GM23338 (cell line): ENCODE measurements at regions not wholly inside any gene's neighbourhood (a gene's known extent, or its start where the extent isn't known, plus 50 kb on each side); places are given as distances from the start of the nearest gene placed in this dataset.

Experiments used
- ATAC-seq: fragments of 200-7000 bp; cut with Tn5 transposase; 3 replicates; pipeline ENCODE4 v1.9.1; 2020
- DNase-seq: peaks from one replicate; pipeline ENCODE4 v3.0.0-alpha.2; 2015; ENCODE audit warnings: low spot score
- H2AFZ ChIP-seq: fragments of 200-600 bp; sonication (generic); 2 replicates; pipeline ENCODE4 v1.8.0; 2016; ENCODE audit warnings: antibody characterized with exemption, mild to moderate bottlenecking, moderate library complexity
- H3F3A ChIP-seq: fragments of 200-600 bp; sonication (generic); replicated peaks from 2 replicates; pipeline ENCODE4 v1.8.0; 2017; ENCODE audit warnings: antibody characterized with exemption, mixed run types, low read depth
- H3K27ac ChIP-seq: fragments of 200-600 bp; sonication (generic); 2 replicates; pipeline ENCODE4 v1.6.1; 2016; ENCODE audit warnings: low read depth
- H3K27me3 ChIP-seq: fragments of 200-600 bp; sonication (generic); 2 replicates; pipeline ENCODE4 v1.8.0; 2016; ENCODE audit warnings: mild to moderate bottlenecking, mixed run types, moderate library complexity; ENCODE audit not compliant: insufficient read depth
- H3K36me3 ChIP-seq: fragments of 200-600 bp; sonication (generic); 2 replicates; pipeline ENCODE4 v1.8.0; 2016; ENCODE audit warnings: mild to moderate bottlenecking; ENCODE audit not compliant: insufficient read depth
- H3K4me1 ChIP-seq: fragments of 200-600 bp; sonication (generic); 2 replicates; pipeline ENCODE4 v1.8.0; 2016; ENCODE audit warnings: mild to moderate bottlenecking, moderate library complexity; ENCODE audit not compliant: insufficient read depth
- H3K4me2 ChIP-seq: fragments of 200-600 bp; sonication (generic); 2 replicates; pipeline ENCODE4 v1.7.1; 2017; ENCODE audit warnings: mixed run types
- H3K4me3 ChIP-seq: fragments of 200-600 bp; sonication (generic); 2 replicates; pipeline ENCODE4 v1.6.1; 2016; ENCODE audit warnings: mixed run types
- H3K79me2 ChIP-seq: fragments of 200-600 bp; sonication (generic); replicated peaks from 2 replicates; pipeline ENCODE4 v1.8.0; 2017; ENCODE audit warnings: mild to moderate bottlenecking; ENCODE audit not compliant: insufficient read depth
- H3K9me2 ChIP-seq: fragments of 200-600 bp; sonication (generic); 2 replicates; pipeline ENCODE4 v1.8.0; 2017; ENCODE audit not compliant: insufficient read depth
- H4K20me1 ChIP-seq: fragments of 200-600 bp; sonication (generic); replicated peaks from 2 replicates; pipeline ENCODE4 v1.8.0; 2017; ENCODE audit warnings: mild to moderate bottlenecking; ENCODE audit not compliant: insufficient read depth
- H3K27ac Mint-ChIP-seq: 2 replicates; pipeline ENCODE4 v1.8.0; 2020; ENCODE audit warnings: inconsistent platforms, mild to moderate bottlenecking, moderate library complexity, mixed read lengths
- H3K27me3 Mint-ChIP-seq: 3 replicates; pipeline ENCODE4 v1.8.0; 2022; ENCODE audit warnings: low read depth, mild to moderate bottlenecking, moderate library complexity, mixed read lengths, inconsistent platforms; ENCODE audit not compliant: insufficient read depth, poor library complexity
- H3K36me3 Mint-ChIP-seq: 3 replicates; pipeline ENCODE4 v1.8.0; 2021; ENCODE audit warnings: low read depth, mild to moderate bottlenecking, inconsistent platforms, moderate library complexity, mixed read lengths
- H3K4me1 Mint-ChIP-seq: 3 replicates; pipeline ENCODE4 v1.8.0; 2020; ENCODE audit warnings: mild to moderate bottlenecking, inconsistent platforms, mixed read lengths
- H3K4me3 Mint-ChIP-seq: 3 replicates; pipeline ENCODE4 v1.8.0; 2021; ENCODE audit warnings: moderate library complexity, mild to moderate bottlenecking, inconsistent platforms, mixed read lengths
- H3K9me3 Mint-ChIP-seq: 3 replicates; pipeline ENCODE4 v1.8.0; 2020; ENCODE audit warnings: moderate library complexity, mild to moderate bottlenecking, inconsistent platforms, mixed read lengths
- CTCF ChIP-seq, 2 experiments: fragments of 200-600 bp in 1 of 2; sonication (generic) in 1 of 2; conservative IDR thresholded peaks; 2 replicates each; pipeline versions ENCODE4 v1.5.1 to v1.6.1; 2016 to 2017; ENCODE audit warnings: antibody characterized with exemption in 2 of 2, low read depth in 2 of 2, mild to moderate bottlenecking in 2 of 2, moderate library complexity in 1 of 2
- EZH2 ChIP-seq: fragments of 200-600 bp; sonication (generic); IDR thresholded peaks from one replicate; pipeline ENCODE4 v1.8.0; 2017; ENCODE audit warnings: antibody characterized with exemption, mild to moderate bottlenecking, low read depth; ENCODE audit not compliant: unreplicated experiment
- STAT1 ChIP-seq: IDR thresholded peaks from one replicate; pipeline ENCODE4 v1.6.1; 2016; ENCODE audit warnings: antibody characterized with exemption; ENCODE audit not compliant: unreplicated experiment
- ZNF331 ChIP-seq: fragments of 250-450 bp; sonication (Bioruptor Pico); IDR thresholded peaks from 2 replicates; pipeline ENCODE4 v1.5.0; 2020; ENCODE audit warnings: low read depth, mild to moderate bottlenecking, moderate library complexity
- TF ChIP-seq, protein P1 (sequence below): IDR thresholded peaks from 2 replicates; pipeline ENCODE4 v1.6.1; 2016; ENCODE audit warnings: antibody characterized with exemption
- TF ChIP-seq, protein P2 (sequence below): IDR thresholded peaks from one replicate; pipeline ENCODE4 v1.6.1; 2018; ENCODE audit warnings: antibody characterized with exemption; ENCODE audit not compliant: unreplicated experiment

DNA sequence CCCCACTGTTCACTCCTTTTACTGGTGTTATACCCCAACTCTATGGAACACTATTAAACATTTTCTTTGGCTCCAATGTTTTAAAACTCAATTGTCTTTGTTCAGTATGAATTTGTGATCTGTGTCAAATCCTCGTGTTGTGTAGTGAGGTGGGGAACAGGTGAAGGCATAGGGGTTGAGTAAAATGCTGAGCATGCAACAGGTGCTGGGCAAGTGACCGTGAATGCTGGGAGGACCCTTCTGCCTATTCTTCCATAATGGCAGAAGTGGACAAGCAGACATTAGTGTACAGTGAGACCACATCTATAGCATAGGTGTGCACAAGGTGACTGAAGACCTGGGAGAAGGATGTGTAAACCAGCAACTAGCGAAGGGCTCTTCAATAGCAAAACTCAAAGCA lies 1188.0 kb downstream of the UQCRFS1 start:
- TF ChIP-seq CTCF (conservative IDR thresholded peaks at IDR 0.05; ENCODE audit: low read depth in 2 of 2): no peak
- no peak overlapping the region for H3K4me3 Mint-ChIP-seq
- no peaks in the 10 kb centered on the region for H3K36me3 ChIP-seq
- H3K4me1 ChIP-seq: peaks cover 11% of the 10 kb centered on the region
- no peak overlapping the region for H3K27ac Mint-ChIP-seq
- H3K4me1 Mint-ChIP-seq: peaks cover 29% of the 10 kb centered on the region
- H3K4me3 ChIP-seq: no peak overlapping the region
- no peak overlapping the region for H3K27ac ChIP-seq
- H3K36me3 Mint-ChIP-seq: peaks cover 2% of the 10 kb centered on the region; the same call in 1 of the 3 replicates
- DNase-seq (no peak), ATAC-seq (no peak)
- no peak overlapping the region for H2AFZ ChIP-seq
- H3K27me3 ChIP-seq: no peaks in the 10 kb centered on the region
- H4K20me1 ChIP-seq: no peaks in the 10 kb centered on the region
- H3K4me2 ChIP-seq: no peak overlapping the region
- no peaks in the 10 kb centered on the region for H3K79me2 ChIP-seq
- H3K9me2 ChIP-seq: no peaks in the 10 kb centered on the region; the same call in 1 of the 2 replicates
- H3K27me3 Mint-ChIP-seq: peaks cover 2% of the 10 kb centered on the region
- no peaks in the 10 kb centered on the region for H3F3A ChIP-seq
- peaks cover 4% of the 10 kb centered on the region for H3K9me3 Mint-ChIP-seq

- no peaks in the 10 kb centered on the region for H3K27me3 ChIP-seq
- DNase-seq (no peak), ATAC-seq (no peak)
- no peak overlapping the region for H2AFZ ChIP-seq
- no peaks in the 10 kb centered on the region for H4K20me1 ChIP-seq
- H3K4me3 ChIP-seq: no peak overlapping the region
- no peak overlapping the region for H3K4me2 ChIP-seq
- Mint-ChIP-seq H3K27ac (no peak overlapping the region), H3K9me3 (peaks cover 2% of the 10 kb centered on the region; the same call in 2 of the 3 replicates), H3K36me3 (no peaks in the 10 kb centered on the region), H3K4me1 (peaks cover 30% of the 10 kb centered on the region), H3K27me3 (peaks cover 2% of the 10 kb centered on the region), H3K4me3 (no peak overlapping the region)
- H3F3A ChIP-seq: no peaks in the 10 kb centered on the region
- peaks cover 10% of the 10 kb centered on the region for H3K4me1 ChIP-seq
- H3K9me2 ChIP-seq: no peaks in the 10 kb centered on the region; the same call in 1 of the 2 replicates
- no peaks in the 10 kb centered on the region for H3K79me2 ChIP-seq
- no peaks in the 10 kb centered on the region for H3K36me3 ChIP-seq
- no peak overlapping the region for H3K27ac ChIP-seq
- TF ChIP-seq, protein P1, sequence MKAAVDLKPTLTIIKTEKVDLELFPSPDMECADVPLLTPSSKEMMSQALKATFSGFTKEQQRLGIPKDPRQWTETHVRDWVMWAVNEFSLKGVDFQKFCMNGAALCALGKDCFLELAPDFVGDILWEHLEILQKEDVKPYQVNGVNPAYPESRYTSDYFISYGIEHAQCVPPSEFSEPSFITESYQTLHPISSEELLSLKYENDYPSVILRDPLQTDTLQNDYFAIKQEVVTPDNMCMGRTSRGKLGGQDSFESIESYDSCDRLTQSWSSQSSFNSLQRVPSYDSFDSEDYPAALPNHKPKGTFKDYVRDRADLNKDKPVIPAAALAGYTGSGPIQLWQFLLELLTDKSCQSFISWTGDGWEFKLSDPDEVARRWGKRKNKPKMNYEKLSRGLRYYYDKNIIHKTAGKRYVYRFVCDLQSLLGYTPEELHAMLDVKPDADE: no peak
- TF ChIP-seq CTCF (conservative IDR thresholded peaks at IDR 0.05; ENCODE audit: low read depth in 2 of 2): no peak
- no peak for TF ChIP-seq EZH2
- TF ChIP-seq, protein P2, sequence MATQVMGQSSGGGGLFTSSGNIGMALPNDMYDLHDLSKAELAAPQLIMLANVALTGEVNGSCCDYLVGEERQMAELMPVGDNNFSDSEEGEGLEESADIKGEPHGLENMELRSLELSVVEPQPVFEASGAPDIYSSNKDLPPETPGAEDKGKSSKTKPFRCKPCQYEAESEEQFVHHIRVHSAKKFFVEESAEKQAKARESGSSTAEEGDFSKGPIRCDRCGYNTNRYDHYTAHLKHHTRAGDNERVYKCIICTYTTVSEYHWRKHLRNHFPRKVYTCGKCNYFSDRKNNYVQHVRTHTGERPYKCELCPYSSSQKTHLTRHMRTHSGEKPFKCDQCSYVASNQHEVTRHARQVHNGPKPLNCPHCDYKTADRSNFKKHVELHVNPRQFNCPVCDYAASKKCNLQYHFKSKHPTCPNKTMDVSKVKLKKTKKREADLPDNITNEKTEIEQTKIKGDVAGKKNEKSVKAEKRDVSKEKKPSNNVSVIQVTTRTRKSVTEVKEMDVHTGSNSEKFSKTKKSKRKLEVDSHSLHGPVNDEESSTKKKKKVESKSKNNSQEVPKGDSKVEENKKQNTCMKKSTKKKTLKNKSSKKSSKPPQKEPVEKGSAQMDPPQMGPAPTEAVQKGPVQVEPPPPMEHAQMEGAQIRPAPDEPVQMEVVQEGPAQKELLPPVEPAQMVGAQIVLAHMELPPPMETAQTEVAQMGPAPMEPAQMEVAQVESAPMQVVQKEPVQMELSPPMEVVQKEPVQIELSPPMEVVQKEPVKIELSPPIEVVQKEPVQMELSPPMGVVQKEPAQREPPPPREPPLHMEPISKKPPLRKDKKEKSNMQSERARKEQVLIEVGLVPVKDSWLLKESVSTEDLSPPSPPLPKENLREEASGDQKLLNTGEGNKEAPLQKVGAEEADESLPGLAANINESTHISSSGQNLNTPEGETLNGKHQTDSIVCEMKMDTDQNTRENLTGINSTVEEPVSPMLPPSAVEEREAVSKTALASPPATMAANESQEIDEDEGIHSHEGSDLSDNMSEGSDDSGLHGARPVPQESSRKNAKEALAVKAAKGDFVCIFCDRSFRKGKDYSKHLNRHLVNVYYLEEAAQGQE: no peak
- no peak for TF ChIP-seq STAT1
- TF ChIP-seq ZNF331: no peak
These were observed 1189.9 kb downstream of the UQCRFS1 start for GRCh38 chr19:28023064-28023463.
